ENCODE measurements at regions not wholly inside any gene's neighbourhood (a gene's known extent, or its start where the extent isn't known, plus 50 kb on each side); places are given as distances from the start of the nearest gene placed in this dataset.

GRCh38 chr13:74040200-74040599, 94.0 kb downstream of the KLF12 start:
- DNase-seq, result peak; percentile 34

- DNase-seq, result no peak
These were observed 94.5 kb downstream of the KLF12 start for GRCh38 chr13:74039667-74040066.

DNA sequence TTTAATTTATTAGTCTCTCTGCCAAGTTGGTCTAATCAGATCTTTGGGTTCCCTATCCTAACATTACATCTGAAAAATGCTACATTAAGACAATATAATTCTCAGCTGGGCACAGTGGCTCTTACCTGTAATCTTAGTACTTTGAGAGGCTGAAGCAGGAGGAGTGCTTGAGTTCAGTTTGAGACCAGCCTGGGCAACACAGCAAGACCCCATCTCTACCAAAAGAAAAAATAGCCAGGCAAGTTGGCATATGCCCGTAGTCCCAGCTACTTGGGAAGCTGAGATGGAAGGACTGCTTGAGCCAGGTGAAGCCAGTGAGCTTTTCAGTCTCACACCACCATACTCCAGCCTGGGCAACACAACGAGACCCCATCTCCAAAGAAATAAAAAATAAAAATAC, 95.0 kb downstream of the KLF12 start:
- no peak for DNase-seq

DNA sequence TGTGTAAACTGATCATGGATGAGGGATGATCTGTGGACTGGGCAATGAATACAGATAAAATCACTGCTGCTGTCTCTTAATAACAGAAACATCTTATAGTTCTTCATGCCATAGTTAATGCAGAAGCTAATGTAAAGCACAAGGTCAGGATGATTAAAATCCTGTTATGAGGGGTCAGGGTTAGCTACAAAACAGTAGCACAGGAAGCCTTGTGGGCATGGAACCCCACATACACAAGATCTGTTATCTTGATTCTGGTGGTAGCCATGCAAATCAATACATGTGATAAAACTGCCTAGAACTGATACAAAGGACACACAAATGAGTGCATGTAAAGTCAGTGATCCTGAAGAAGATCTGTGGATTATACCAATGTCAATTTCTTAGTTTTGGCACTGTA, 96.4 kb downstream of the KLF12 start:
- DNase-seq, result no peak

DNA sequence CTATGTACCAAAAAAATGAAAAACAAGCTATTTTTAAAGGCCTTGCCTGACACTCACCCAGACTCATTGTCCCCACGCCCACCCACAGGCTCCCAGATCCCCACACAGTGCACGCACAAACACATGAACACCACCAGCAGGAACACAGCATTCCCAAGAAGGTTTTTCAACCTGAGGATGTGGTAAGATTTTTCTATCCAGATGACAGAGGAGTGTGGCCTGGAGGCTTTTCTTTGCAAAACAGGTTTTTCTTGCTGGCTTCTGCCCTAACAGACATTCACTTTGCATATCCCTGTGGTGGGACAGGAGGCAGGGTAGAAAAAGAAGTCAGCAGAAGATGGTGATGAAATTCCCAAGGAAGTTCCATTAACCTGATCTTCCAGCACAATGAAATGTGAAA, 97.8 kb downstream of the KLF12 start:
- DNase-seq, result no peak

DNA sequence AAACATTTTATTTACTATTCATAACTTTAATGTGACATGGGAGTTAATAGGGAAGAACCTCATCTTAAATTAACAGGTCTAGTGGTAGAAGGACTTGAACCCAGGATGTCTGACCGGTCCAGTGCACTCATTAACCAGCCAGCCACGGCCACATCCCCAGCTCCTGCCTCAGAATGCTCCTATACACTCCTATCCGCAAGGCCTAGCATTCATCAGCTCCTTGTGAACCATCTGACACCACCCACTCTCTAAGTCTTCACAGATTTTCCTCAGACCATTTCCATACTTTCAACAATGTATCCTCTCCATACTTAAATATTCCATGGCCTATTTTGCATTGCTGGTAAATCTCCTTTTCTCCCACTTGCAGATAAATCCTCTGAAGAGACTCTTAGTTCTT, 98.3 kb downstream of the KLF12 start:
- DNase-seq, result no peak

- DNase-seq, result no peak
These were observed 101.9 kb downstream of the KLF12 start for GRCh38 chr13:74032325-74032724.

DNA sequence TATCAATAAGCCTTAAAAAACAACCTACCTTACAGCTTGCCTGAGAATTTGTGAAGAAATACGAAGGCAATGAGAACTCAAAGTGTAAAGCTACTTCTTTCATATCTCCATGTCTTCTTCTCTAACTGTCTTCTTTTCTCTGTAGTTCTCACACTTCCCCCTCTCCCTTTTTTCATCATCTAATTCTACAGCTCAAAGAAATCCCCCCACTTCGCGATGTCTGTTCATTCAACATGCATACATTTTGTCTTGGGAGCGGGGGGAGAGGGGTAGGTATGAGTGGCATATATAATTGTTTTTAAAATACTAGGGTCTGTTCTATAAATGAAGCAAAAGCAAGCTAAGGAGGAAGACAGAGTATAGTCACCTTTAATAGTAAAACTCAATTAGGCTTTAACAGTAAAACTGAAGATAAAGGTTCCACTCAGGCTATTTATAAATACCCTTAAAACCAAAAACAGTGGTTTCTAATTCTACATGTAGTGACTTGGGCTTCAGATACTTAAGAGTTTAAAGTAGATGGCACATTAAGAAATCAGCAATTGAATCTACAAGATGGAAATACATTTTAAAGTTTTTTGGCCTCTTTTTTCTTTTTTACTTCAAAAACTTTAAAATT, 106.9 kb downstream of the KLF12 start:
- DNase-seq, result no peak

DNA sequence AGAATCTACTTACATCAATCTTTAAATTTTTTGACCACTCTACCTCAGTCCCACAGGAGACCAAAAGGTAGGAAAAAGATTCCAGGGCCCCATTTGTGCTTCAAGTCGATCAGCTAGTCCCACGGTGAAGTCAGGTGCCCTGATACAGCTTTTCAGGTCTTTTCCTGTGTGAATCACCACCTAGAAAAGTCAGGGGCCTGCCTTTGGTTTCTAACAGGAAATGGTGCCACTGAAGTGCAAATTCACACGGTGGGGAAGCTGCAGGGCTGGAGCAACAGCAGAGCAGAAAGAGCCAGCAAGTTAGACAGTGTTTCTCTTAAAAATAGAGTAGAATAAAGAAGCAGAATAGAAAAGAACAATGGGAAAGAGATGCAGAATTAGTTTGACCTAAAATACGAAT, 107.5 kb downstream of the KLF12 start:
- DNase-seq, result peak; percentile 71

DNA sequence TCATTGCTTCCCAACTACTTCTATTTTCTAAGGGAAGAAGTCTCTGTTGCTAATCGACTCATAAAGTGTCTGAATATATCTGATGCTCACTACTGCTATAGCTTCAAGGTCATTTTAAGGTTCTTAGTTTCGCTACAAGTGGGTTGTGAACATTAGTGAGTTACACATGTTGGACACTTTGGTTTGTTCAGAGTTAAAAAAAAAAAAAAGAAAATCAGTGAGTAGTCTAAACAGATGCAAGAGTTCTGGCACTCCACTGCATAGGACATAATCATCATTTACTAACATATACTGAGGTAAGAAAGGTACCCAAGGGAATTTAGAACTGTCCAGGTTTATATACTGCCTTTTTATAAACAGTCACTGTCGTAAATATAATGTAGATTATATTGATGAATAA, 108.8 kb downstream of the KLF12 start:
- DNase-seq, result no peak

GRCh38 chr13:74024856-74025255, 109.3 kb downstream of the KLF12 start:
- DNase-seq, result no peak

DNA sequence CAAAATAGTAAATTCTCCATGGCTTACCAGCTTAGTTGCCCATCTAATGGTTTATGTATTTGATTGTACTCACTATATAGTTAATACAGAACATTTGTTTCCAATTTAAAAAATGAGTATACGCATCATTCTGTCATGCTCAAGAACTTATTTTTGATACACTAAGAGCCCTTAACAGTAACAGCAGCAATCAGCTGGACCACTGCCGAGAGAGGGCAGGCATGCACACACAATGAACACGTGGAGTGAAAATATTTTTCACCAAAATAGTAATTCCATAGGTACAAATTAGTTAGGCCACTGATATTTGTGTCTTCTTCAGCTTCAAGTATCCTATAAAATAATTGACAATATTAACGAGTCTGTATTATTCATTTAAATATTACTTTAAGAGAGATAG, 109.9 kb downstream of the KLF12 start:
- no peak for DNase-seq

- DNase-seq, result no peak
These were observed 110.7 kb downstream of the KLF12 start for GRCh38 chr13:74023484-74023883.

DNA sequence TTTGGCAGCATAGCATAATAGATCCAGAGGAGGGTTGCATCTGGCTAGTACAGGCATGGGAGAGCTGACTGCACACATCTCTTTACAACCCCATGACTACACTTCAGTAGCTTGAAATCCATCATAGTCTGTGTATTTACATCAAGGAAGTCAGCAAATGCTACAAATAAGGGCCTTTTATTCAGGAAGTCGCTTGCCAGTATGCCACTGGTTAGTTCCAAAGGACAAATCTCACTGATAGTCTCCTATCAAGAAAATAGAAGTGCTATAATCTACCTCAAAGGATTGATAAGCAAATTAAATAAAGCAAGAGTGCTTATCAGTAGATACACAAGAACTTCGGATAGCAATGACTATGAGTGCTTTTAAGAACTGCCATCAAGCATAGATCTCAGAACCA, 112.7 kb downstream of the KLF12 start:
- no peak for DNase-seq

GRCh38 chr13:74018062-74018431, 116.2 kb downstream of the KLF12 start:
- no peak for DNase-seq

- no peak for DNase-seq
These were observed 116.7 kb downstream of the KLF12 start for GRCh38 chr13:74017301-74018061.

GRCh38 chr13:74015137-74015536, 119.1 kb downstream of the KLF12 start:
- DNase-seq, result no peak

DNA sequence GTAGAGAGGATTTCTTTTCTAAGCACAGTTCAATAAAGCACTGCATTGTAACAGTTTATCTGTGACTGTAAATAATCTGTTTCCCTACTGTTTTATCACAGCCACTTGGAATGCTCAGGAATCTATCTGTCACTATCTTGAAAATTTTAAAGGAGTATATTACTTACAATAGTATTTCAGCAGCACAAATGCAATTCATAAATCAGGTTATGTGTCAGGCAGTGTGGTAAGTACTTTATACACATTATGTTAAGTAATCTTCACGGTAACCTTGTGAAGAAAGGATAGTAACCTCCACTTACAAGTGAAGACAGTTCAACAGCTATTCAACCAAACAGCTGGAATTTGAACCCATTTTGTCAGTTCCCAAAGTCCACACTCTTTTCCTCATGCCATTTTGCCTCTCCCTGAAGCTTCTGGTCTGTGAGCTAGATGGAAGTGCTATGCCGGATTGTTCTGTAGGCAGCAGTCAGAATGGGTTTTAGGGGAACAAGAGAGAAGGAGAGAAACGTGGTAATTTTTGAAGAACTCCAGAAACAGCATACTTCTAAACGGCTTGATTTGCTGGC, 125.0 kb downstream of the KLF12 start:
- no peak for DNase-seq

- DNase-seq, result no peak
These were observed 127.5 kb downstream of the KLF12 start for GRCh38 chr13:74006666-74007065.

DNA sequence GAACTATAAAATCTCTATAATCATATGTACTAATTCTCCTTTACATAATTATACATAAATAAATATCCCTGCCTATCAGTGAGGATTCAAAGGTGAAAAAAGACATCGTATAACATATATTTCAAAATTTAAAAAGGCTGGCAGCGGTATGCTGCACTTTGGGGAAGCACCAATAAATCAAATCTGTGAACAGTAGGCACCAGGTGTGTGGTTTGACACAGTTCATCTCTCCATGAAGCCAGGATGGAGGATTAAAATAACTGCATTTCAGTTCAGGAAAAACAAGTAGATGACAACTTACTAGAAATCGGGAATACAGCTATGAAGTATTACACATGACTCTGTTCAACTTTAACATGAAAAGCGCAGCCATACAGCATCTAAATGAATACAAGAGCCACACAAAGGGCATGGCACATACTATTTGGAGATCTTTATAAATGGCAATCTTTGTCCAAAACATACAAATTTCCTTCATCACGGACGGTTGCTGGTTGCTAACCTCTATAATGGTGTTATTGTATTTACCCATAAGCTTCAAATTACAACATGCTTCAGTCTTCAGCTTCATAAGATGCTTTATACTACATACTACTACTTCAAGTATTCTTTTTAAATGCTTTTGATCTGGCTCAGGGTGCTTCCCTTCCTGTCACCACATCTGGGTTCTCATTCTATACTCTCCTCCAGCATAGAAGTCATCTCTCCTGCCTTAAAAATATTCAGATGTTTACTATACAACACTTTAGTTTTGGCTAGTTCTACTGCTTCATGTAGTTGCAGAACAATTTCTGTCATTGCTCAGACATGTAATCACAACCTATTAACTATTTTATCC, 128.7 kb downstream of the KLF12 start:
- no peak for DNase-seq

GRCh38 chr13:74004109-74004508, 130.1 kb downstream of the KLF12 start:
- no peak for DNase-seq

DNA sequence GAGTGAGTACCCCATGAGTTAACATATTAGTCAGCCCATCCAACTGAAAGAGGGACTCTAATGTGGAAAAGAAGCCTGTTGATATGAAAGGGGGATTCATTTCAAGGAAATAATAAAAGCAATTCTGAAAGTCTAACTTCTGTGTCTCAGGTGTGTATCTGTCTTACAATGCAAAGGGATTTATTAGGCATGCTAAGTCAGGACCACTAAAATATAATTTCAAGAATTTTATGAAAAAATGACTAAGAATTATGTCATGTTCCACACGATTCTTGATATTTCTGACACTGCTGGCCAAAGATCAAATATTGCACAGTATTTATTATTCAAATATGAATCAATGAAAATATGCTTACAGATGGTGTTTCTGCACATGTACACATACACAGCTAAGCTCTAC, 130.8 kb downstream of the KLF12 start:
- no peak for DNase-seq

- DNase-seq, result no peak
These were observed 133.3 kb downstream of the KLF12 start for GRCh38 chr13:74000876-74001275.

DNA sequence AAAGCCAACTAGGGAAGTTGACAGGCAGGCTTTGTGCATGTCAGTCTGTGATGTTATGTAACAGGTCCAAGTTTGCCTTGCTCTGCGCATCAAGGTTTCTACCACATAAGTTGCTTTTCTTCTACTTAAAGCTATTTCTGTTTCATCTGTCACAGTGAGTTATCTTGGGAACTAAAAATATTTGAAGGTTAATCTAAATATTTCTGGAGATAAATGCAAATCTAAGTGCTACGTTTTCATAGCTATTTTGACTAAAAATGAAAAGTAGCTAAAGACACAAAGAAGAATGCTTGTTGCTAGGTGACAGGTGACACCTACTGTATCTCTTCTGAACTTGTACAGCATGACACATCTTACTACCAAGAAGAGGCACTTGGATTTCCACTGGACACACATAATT, 135.6 kb downstream of the KLF12 start:
- no peak for DNase-seq
